GM10266 (cell line): ENCODE measurements at regions not wholly inside any gene's neighbourhood (a gene's known extent, or its start where the extent isn't known, plus 50 kb on each side); places are given as distances from the start of the nearest gene placed in this dataset.

ENCODE experiments used
- DNase-seq: peaks from one replicate; pipeline ENCODE4 v3.0.0; 2012; ENCODE audit errors: extremely low spot score
- TF ChIP-seq, protein P1 (sequence below): IDR thresholded peaks from 2 replicates; pipeline ENCODE4 v1.5.1; 2012; ENCODE audit warnings: mild to moderate bottlenecking, low read depth; ENCODE audit not compliant: control insufficient read depth, insufficient read depth; ENCODE audit errors: missing control alignments

DNA sequence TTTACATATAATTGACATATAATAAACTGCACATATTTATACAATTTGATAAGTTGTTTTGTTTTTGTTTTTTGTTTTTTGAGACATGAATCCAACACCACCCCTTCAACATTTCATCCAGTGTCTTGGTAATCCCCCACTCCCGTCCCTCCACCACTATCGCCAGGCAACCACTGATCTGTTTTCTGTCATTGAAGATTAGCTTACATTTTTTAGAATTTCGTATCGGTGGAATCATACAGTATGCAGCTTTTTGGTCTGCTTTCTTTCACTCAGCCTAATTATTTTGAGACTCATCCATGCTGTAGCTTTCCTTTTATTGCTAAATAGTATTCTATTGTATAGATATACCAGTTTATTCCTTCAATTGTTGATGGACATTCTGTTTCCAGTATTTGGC lies 94.1 kb upstream of the FRY start:
- no peak for DNase-seq
- TF ChIP-seq, protein P1, sequence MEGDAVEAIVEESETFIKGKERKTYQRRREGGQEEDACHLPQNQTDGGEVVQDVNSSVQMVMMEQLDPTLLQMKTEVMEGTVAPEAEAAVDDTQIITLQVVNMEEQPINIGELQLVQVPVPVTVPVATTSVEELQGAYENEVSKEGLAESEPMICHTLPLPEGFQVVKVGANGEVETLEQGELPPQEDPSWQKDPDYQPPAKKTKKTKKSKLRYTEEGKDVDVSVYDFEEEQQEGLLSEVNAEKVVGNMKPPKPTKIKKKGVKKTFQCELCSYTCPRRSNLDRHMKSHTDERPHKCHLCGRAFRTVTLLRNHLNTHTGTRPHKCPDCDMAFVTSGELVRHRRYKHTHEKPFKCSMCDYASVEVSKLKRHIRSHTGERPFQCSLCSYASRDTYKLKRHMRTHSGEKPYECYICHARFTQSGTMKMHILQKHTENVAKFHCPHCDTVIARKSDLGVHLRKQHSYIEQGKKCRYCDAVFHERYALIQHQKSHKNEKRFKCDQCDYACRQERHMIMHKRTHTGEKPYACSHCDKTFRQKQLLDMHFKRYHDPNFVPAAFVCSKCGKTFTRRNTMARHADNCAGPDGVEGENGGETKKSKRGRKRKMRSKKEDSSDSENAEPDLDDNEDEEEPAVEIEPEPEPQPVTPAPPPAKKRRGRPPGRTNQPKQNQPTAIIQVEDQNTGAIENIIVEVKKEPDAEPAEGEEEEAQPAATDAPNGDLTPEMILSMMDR = no peak

DNA sequence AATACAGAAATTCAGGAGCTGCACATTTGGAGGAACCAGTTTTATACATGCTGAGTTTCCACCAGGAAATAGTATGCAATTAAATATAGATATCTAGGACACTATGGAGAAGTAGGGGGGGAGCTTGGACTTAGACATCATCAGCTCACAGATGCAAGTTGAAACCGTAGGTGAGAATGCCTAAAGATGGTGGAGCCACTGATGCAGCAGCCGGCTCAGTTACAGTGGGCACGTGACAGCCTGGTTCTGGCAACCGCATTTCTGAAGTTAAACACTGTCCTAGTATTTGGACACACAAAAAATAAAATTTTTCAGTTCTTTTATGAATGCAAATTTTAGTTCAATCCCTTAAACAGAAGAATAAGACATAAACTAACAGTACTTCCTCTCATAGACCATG lies 91.5 kb upstream of the FRY start:
- DNase-seq = no peak
- TF ChIP-seq, protein P1 = no peak

DNA sequence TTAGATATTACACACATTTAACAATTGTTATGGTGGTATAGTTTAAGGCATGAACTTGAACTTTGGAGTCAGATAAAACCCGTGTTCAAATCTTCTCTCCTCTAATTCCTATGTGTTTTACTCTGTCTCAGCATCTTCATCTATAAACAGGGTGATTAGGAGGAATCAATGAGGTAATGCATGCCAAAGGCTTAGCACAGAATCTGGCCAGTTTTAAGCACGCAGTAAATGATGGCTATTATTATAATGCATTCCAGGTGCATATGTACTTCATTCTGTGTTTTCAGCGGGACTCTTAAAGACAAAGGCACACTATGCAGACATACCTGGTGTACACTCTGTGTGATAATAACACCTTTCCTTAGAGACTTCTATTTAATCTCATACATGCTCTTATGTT lies 88.0 kb upstream of the FRY start:
- TF ChIP-seq, protein P1 = no peak
- DNase-seq = no peak

DNA sequence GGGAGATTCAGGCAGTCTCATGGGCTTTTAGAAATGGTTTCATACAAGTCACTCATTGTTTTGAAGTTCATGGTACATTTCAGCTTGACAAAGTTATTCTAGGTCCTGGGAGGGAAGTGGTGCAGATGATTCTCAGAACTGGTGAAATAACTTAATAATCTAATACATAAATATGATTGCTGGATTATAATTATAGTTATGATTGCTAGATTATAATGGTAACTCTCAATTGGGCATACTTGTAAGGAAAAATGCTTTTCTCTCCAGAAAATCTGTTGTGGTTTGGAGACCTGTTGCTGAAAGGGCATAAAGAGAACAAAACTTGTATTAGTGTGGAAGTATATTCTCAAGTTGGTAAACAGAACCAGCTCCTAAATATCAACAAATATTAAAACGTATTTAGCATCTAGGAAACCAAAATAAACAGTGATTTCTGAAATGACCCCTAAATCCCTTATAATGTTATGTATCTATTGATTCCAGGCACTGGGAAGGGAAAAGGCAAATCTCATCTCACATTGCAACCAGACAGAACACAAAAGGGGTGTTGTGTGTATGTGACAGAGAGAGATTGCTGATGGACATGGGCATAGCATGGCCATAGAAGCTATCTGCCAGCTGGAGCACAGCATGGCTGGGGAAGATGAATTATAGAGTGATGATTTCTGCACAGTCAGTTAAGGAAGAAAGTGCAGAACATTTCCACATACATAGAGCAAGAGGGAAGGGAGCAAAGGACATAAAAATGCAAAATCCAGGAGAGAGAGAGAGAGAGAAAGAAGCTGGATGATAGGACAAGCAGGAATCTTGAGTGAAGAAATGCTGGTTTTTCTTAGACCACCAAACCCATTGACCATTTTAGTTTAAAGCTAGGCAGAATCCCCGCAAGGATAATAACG lies 87.1 kb upstream of the FRY start:
- TF ChIP-seq, protein P1 = no peak
- DNase-seq = no peak

DNA sequence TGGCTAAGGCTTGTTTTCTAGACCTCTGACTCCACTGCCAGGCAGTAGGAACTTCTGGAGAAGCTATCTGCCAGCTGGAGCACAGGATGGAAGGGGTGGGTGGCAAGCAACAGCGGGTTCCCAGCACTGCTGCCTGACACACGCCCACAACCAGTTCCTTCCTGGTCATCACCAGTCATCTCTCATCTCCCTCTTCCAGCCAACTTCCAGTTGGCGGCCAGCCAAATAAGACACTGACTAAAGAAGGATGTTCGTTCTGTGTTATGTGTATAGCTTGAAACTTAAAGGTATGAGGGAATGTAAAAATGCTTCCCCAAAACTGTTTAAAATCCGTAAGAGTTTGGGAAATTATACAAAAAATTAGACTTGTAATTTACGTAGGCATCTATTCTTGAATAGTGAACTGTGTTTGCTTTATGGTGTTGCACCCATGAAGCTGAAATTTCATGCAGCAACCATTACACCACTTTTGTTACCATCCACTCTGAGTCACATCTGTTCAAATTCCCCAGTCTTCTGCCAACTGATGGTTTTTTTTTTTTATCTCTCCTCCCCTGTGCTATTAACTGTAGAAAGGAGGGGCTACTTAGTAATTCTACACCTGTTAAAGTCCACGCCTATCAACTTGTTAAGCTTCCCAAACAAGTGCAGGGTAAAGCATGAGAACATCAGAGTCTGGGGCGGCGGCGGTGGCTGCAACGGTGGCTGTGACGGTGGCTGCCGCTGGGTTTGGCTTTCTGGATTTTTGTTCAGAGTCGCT lies 86.2 kb upstream of the FRY start:
- TF ChIP-seq, protein P1 = no peak
- DNase-seq = no peak

DNA sequence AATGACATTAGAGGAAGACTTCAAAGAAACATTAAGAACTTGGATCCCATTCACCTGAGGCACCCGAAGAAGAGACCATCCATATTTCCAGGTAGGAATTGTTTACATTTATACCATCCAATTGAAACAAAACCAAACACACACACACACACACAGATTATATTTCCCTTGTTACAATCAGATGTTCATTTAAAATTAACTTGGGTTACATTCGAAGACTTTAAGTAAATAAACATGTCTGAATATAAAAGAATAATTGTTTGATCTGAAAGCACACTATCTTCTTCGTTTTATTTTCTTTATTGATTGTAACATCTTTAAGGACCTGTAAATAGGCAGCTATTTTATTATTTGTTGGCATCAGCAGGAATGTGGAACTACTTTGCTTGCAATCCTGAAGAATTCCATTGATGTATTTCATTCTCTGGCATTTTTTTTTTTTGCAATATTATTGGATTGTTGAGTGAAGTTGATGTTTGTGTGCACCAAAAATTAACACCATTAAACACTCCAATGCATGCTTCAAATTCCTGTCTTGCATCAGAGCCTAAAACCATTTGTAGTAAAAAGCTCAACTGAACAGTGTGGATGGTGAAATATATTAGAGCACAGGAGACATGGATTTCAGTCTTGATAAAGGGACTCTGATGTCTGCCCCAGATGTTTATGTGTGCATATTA lies 85.3 kb upstream of the FRY start:
- DNase-seq = no peak
- TF ChIP-seq, protein P1 = no peak
